Fibroblast of the aortic adventitia (primary cell): ENCODE measurements at regions not wholly inside any gene's neighbourhood (a gene's known extent, or its start where the extent isn't known, plus 50 kb on each side); places are given as distances from the start of the nearest gene placed in this dataset.

Experiments
- DNase-seq: peaks from one replicate; pipeline ENCODE4 v3.0.0-alpha.2; 2010; ENCODE audit warnings: low read depth
- H3K4me3 ChIP-seq: 2 replicates; pipeline ENCODE4 v1.5.1; 2011; ENCODE audit warnings: low read depth, mild to moderate bottlenecking, control low read depth, low read length, moderate library complexity
- TF ChIP-seq, protein P1 (sequence below): IDR thresholded peaks from 2 replicates; pipeline ENCODE4 v1.5.1; 2011; ENCODE audit warnings: mild to moderate bottlenecking, low read length, control low read depth, inconsistent platforms; ENCODE audit not compliant: insufficient read depth

GRCh38 chr7:135800560-135800959 lies 51.9 kb upstream of the FAM180A start:
- no peak for DNase-seq
- no peak overlapping the region for H3K4me3 ChIP-seq
- TF ChIP-seq, protein P1, sequence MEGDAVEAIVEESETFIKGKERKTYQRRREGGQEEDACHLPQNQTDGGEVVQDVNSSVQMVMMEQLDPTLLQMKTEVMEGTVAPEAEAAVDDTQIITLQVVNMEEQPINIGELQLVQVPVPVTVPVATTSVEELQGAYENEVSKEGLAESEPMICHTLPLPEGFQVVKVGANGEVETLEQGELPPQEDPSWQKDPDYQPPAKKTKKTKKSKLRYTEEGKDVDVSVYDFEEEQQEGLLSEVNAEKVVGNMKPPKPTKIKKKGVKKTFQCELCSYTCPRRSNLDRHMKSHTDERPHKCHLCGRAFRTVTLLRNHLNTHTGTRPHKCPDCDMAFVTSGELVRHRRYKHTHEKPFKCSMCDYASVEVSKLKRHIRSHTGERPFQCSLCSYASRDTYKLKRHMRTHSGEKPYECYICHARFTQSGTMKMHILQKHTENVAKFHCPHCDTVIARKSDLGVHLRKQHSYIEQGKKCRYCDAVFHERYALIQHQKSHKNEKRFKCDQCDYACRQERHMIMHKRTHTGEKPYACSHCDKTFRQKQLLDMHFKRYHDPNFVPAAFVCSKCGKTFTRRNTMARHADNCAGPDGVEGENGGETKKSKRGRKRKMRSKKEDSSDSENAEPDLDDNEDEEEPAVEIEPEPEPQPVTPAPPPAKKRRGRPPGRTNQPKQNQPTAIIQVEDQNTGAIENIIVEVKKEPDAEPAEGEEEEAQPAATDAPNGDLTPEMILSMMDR: no peak

DNA sequence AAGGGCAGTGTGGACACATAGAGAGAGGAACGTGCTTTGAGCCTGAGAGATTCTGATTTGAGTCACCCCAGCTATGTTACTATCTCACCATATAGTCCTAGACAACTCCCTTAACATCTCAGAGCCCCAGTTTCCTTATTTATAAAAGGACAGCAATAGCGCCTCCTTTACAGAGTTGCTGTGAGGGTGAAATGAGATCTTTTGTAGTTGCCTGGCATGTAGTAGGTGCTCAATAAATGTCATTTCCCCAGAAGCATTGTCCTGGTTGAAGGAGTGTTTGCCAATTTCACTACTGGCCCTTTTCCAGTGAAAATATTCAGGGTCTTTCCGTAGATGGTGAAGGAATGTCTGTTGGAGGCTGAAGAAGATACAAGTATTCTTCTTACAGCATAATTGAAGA lies 51.3 kb upstream of the FAM180A start:
- no peak for DNase-seq
- no peak overlapping the region for H3K4me3 ChIP-seq
- TF ChIP-seq, protein P1: no peak
